Renal pelvis (tissue), 1 donor: ENCODE measurements at regions not wholly inside any gene's neighbourhood (a gene's known extent, or its start where the extent isn't known, plus 50 kb on each side); places are given as distances from the start of the nearest gene placed in this dataset.

Experiments used
- DNase-seq: peaks from one replicate; pipeline ENCODE4 v3.0.0-alpha.2; 2013

GRCh38 chr5:67301285-67301903 is 104.8 kb upstream of the CD180 start:
- no peak for DNase-seq

GRCh38 chr5:67300326-67300725 is 103.7 kb upstream of the CD180 start:
- no peak for DNase-seq

GRCh38 chr5:67299231-67299735 is 102.7 kb upstream of the CD180 start:
- DNase-seq = no peak

GRCh38 chr5:67297802-67298532 is 101.4 kb upstream of the CD180 start:
- no peak for DNase-seq

GRCh38 chr5:67297376-67297775 is 100.8 kb upstream of the CD180 start:
- DNase-seq = no peak

GRCh38 chr5:67294266-67294938 is 97.8 kb upstream of the CD180 start:
- DNase-seq = no peak

GRCh38 chr5:67293226-67293625 is 96.6 kb upstream of the CD180 start:
- no peak for DNase-seq

- no peak for DNase-seq
Observed at GRCh38 chr5:67292201-67292940, 95.8 kb upstream of the CD180 start.

GRCh38 chr5:67291671-67292070 is 95.1 kb upstream of the CD180 start:
- DNase-seq = no peak

GRCh38 chr5:67291066-67291465 is 94.5 kb upstream of the CD180 start:
- DNase-seq = no peak

- no peak for DNase-seq
Observed at GRCh38 chr5:67290655-67291054, 94.1 kb upstream of the CD180 start.

- DNase-seq = no peak
Observed at GRCh38 chr5:67289763-67290521, 93.3 kb upstream of the CD180 start.

- DNase-seq = no peak
Observed at GRCh38 chr5:67287510-67288268, 91.1 kb upstream of the CD180 start.

GRCh38 chr5:67286006-67286405 is 89.4 kb upstream of the CD180 start:
- DNase-seq = no peak

- peak; percentile 30 for DNase-seq
Observed at GRCh38 chr5:67283988-67284487, 87.4 kb upstream of the CD180 start.

GRCh38 chr5:67283275-67283987 is 86.8 kb upstream of the CD180 start:
- DNase-seq = no peak

GRCh38 chr5:67281874-67282273 is 85.3 kb upstream of the CD180 start:
- no peak for DNase-seq

GRCh38 chr5:67273689-67274356 is 77.2 kb upstream of the CD180 start:
- DNase-seq = no peak

- DNase-seq = no peak
Observed at GRCh38 chr5:67272453-67273130, 76.0 kb upstream of the CD180 start.
